ENCODE measurements at regions not wholly inside any gene's neighbourhood (a gene's known extent, or its start where the extent isn't known, plus 50 kb on each side); places are given as distances from the start of the nearest gene placed in this dataset.

- DNase-seq = no peak
Measured at GRCh38 chr2:207458582-207458981, 71.2 kb upstream of the CREB1 start.

GRCh38 chr2:207459990-207460757 is 69.6 kb upstream of the CREB1 start:
- 75 to 76% methylated on average over 7 of the region's 7 CpGs for WGBS, 2 donors
- intact Hi-C loops (cut with DNase I) = no loop called here
- DNase-seq (no peak), ATAC-seq (ENCODE audit: low FRiP score) (no peak)
- no peaks in the 10 kb centered on the region for H3K9me3 ChIP-seq (ENCODE audit: control insufficient read depth, low read length)
- H3K4me3 ChIP-seq (ENCODE audit: low read length in 2 of 2) = no peak overlapping the region
- H3K36me3 ChIP-seq (ENCODE audit: control insufficient read depth in 1 of 2, insufficient read depth in 2 of 2, low read length in 1 of 2) = no peaks in the 10 kb centered on the region
- H3K4me1 ChIP-seq (ENCODE audit: control insufficient read depth in 1 of 2, insufficient read depth in 2 of 2, low read length in 2 of 2) = no peaks in the 10 kb centered on the region
- no peak overlapping the region for H3K27ac ChIP-seq (ENCODE audit: low read depth in 1 of 2, low read length in 2 of 2)
- H3K27me3 ChIP-seq (ENCODE audit: control insufficient read depth in 1 of 2, insufficient read depth in 2 of 2, low read length in 1 of 2) = no peaks in the 10 kb centered on the region

More at GRCh38 chr2:207458582-207458981, 71.2 kb upstream of the CREB1 start:
- Histone ChIP-seq H3K4me3 (ENCODE audit: low read length in 2 of 2) (no peak overlapping the region), H3K4me1 (ENCODE audit: control insufficient read depth in 1 of 2, insufficient read depth in 2 of 2, low read length in 2 of 2) (no peaks in the 10 kb centered on the region), H3K27me3 (ENCODE audit: control insufficient read depth in 1 of 2, insufficient read depth in 2 of 2, low read length in 1 of 2) (no peaks in the 10 kb centered on the region), H3K27ac (ENCODE audit: low read depth in 1 of 2, low read length in 2 of 2) (no peak overlapping the region), H3K9me3 (ENCODE audit: control insufficient read depth, low read length) (no peaks in the 10 kb centered on the region), H3K36me3 (ENCODE audit: control insufficient read depth in 1 of 2, insufficient read depth in 2 of 2, low read length in 1 of 2) (no peaks in the 10 kb centered on the region)
- intact Hi-C loops (cut with DNase I) = no loop called here
- 91 to 93% methylated on average over 5 of the region's 5 CpGs for WGBS, 2 donors
- ATAC-seq (ENCODE audit: low FRiP score) = no peak

- intact Hi-C loops (cut with DNase I) = no loop called here
- ATAC-seq (ENCODE audit: low FRiP score) = no peak
Measured at GRCh38 chr2:207463433-207463832, 66.3 kb upstream of the CREB1 start.

GRCh38 chr2:207464007-207464406 is 65.8 kb upstream of the CREB1 start:
- Histone ChIP-seq H3K27ac (ENCODE audit: low read depth in 1 of 2, low read length in 2 of 2) (no peak overlapping the region), H3K27me3 (ENCODE audit: control insufficient read depth in 1 of 2, insufficient read depth in 2 of 2, low read length in 1 of 2) (no peaks in the 10 kb centered on the region), H3K4me1 (ENCODE audit: control insufficient read depth in 1 of 2, insufficient read depth in 2 of 2, low read length in 2 of 2) (no peaks in the 10 kb centered on the region), H3K9me3 (ENCODE audit: control insufficient read depth, low read length) (no peaks in the 10 kb centered on the region), H3K36me3 (ENCODE audit: control insufficient read depth in 1 of 2, insufficient read depth in 2 of 2, low read length in 1 of 2) (no peaks in the 10 kb centered on the region), H3K4me3 (ENCODE audit: low read length in 2 of 2) (no peak overlapping the region)
- WGBS, 2 donors = 84 to 92% methylated on average over 10 of the region's 10 CpGs
- ATAC-seq (ENCODE audit: low FRiP score) (no peak), DNase-seq (no peak)
- intact Hi-C loops (cut with DNase I) = no loop called here

More at GRCh38 chr2:207463433-207463832, 66.3 kb upstream of the CREB1 start:
- Histone ChIP-seq H3K9me3 (ENCODE audit: control insufficient read depth, low read length) (no peaks in the 10 kb centered on the region), H3K36me3 (ENCODE audit: control insufficient read depth in 1 of 2, insufficient read depth in 2 of 2, low read length in 1 of 2) (no peaks in the 10 kb centered on the region), H3K4me1 (ENCODE audit: control insufficient read depth in 1 of 2, insufficient read depth in 2 of 2, low read length in 2 of 2) (no peaks in the 10 kb centered on the region), H3K4me3 (ENCODE audit: low read length in 2 of 2) (no peak overlapping the region), H3K27ac (ENCODE audit: low read depth in 1 of 2, low read length in 2 of 2) (no peak overlapping the region), H3K27me3 (ENCODE audit: control insufficient read depth in 1 of 2, insufficient read depth in 2 of 2, low read length in 1 of 2) (no peaks in the 10 kb centered on the region)
- whole genome bisulfite sequencing, 2 donors = 86 to 90% methylated on average over 8 of the region's 8 CpGs
- no peak for DNase-seq

- Histone ChIP-seq H3K27me3 (ENCODE audit: control insufficient read depth in 1 of 2, insufficient read depth in 2 of 2, low read length in 1 of 2) (no peaks in the 10 kb centered on the region), H3K4me3 (ENCODE audit: low read length in 2 of 2) (no peak overlapping the region), H3K27ac (ENCODE audit: low read depth in 1 of 2, low read length in 2 of 2) (no peak overlapping the region), H3K36me3 (ENCODE audit: control insufficient read depth in 1 of 2, insufficient read depth in 2 of 2, low read length in 1 of 2) (no peaks in the 10 kb centered on the region), H3K4me1 (ENCODE audit: control insufficient read depth in 1 of 2, insufficient read depth in 2 of 2, low read length in 2 of 2) (no peaks in the 10 kb centered on the region), H3K9me3 (ENCODE audit: control insufficient read depth, low read length) (no peaks in the 10 kb centered on the region)
- intact Hi-C loops (cut with DNase I) = no loop called here
- WGBS, 2 donors = 88 to 99% methylated on average over 1 of the region's 1 CpG
- ATAC-seq (ENCODE audit: low FRiP score) = no peak
- DNase-seq = no peak
Measured at GRCh38 chr2:207465894-207466293, 63.9 kb upstream of the CREB1 start.

- ATAC-seq (ENCODE audit: low FRiP score) = no peak
Measured at GRCh38 chr2:207467716-207468347, 61.9 kb upstream of the CREB1 start.

GRCh38 chr2:207468488-207468887 is 61.3 kb upstream of the CREB1 start:
- H3K4me1 ChIP-seq (ENCODE audit: control insufficient read depth in 1 of 2, insufficient read depth in 2 of 2, low read length in 2 of 2) = peaks cover 0 to 2% of the 10 kb centered on the region in 2 donors
- intact Hi-C loops (cut with DNase I) = no loop called here

More at GRCh38 chr2:207467716-207468347, 61.9 kb upstream of the CREB1 start:
- Histone ChIP-seq H3K4me3 (ENCODE audit: low read length in 2 of 2) (no peak overlapping the region), H3K4me1 (ENCODE audit: control insufficient read depth in 1 of 2, insufficient read depth in 2 of 2, low read length in 2 of 2) (peaks cover 0 to 2% of the 10 kb centered on the region in 2 donors), H3K27me3 (ENCODE audit: control insufficient read depth in 1 of 2, insufficient read depth in 2 of 2, low read length in 1 of 2) (no peaks in the 10 kb centered on the region), H3K27ac (ENCODE audit: low read depth in 1 of 2, low read length in 2 of 2) (no peak overlapping the region), H3K9me3 (ENCODE audit: control insufficient read depth, low read length) (no peaks in the 10 kb centered on the region), H3K36me3 (ENCODE audit: control insufficient read depth in 1 of 2, insufficient read depth in 2 of 2, low read length in 1 of 2) (no peaks in the 10 kb centered on the region)
- WGBS, 2 donors = 50 to 56% methylated on average over 6 of the region's 6 CpGs
- intact Hi-C loops (cut with DNase I) = no loop called here
- no peak for DNase-seq

GRCh38 chr2:207469451-207469850 is 60.3 kb upstream of the CREB1 start:
- no peaks in the 10 kb centered on the region for H3K36me3 ChIP-seq (ENCODE audit: control insufficient read depth in 1 of 2, insufficient read depth in 2 of 2, low read length in 1 of 2)
- DNase-seq (no peak), ATAC-seq (ENCODE audit: low FRiP score) (no peak)
- intact Hi-C loops (cut with DNase I) = no loop called here
- no peak overlapping the region for H3K27ac ChIP-seq (ENCODE audit: low read depth in 1 of 2, low read length in 2 of 2)
- 84 to 90% methylated on average over 6 of the region's 6 CpGs for WGBS, 2 donors
- H3K9me3 ChIP-seq (ENCODE audit: control insufficient read depth, low read length) = no peaks in the 10 kb centered on the region
- no peaks in the 10 kb centered on the region for H3K27me3 ChIP-seq (ENCODE audit: control insufficient read depth in 1 of 2, insufficient read depth in 2 of 2, low read length in 1 of 2)
- H3K4me1 ChIP-seq (ENCODE audit: control insufficient read depth in 1 of 2, insufficient read depth in 2 of 2, low read length in 2 of 2) = peaks cover 0 to 2% of the 10 kb centered on the region in 2 donors
- H3K4me3 ChIP-seq (ENCODE audit: low read length in 2 of 2) = no peak overlapping the region

More at GRCh38 chr2:207468488-207468887, 61.3 kb upstream of the CREB1 start:
- Histone ChIP-seq H3K4me3 (ENCODE audit: low read length in 2 of 2) (no peak overlapping the region), H3K27me3 (ENCODE audit: control insufficient read depth in 1 of 2, insufficient read depth in 2 of 2, low read length in 1 of 2) (no peaks in the 10 kb centered on the region), H3K9me3 (ENCODE audit: control insufficient read depth, low read length) (no peaks in the 10 kb centered on the region), H3K36me3 (ENCODE audit: control insufficient read depth in 1 of 2, insufficient read depth in 2 of 2, low read length in 1 of 2) (no peaks in the 10 kb centered on the region), H3K27ac (ENCODE audit: low read depth in 1 of 2, low read length in 2 of 2) (no peak overlapping the region)
- DNase-seq = no peak
- 88 to 89% methylated on average over 4 of the region's 4 CpGs for WGBS, 2 donors
- ATAC-seq (ENCODE audit: low FRiP score) = no peak
